ENCODE measurements at regions not wholly inside any gene's neighbourhood (a gene's known extent, or its start where the extent isn't known, plus 50 kb on each side); places are given as distances from the start of the nearest gene placed in this dataset.

DNA sequence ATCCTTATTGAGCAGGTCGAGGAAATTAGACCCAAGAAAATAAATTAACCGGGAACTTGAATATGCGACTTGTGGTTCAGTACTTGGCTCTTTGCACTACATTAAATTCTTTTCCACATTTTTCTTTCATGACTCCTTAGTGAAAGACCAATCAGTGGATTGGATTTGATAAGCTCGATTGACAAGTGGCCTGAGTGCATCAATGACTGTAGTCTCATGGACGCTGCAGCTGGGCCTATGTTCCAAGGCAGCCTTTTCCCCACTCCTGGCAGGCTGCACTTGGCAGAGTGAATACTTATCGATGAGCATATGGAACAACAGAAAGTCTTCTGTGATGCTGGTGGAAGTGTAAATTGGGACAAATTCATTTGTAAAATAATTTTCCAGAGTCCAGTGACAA lies 210.8 kb upstream of the EXOC2 start:
- Histone ChIP-seq H3K4me1 (peaks cover 0 to 27% (median 7%) of the 10 kb centered on the region in 4 donors), H3K27ac (no peak overlapping the region), H3K9me3 (no peaks in the 10 kb centered on the region), H3K4me3 (no peak overlapping the region), H3K36me3 (no peaks in the 10 kb centered on the region), H3K27me3 (no peaks in the 10 kb centered on the region)
- TF ChIP-seq CTCF (IDR thresholded peaks at IDR 0.05): no peak
- intact Hi-C loops (cut with DNase I; ENCODE audit: low total_unique reads): no loop called here
- DNase-seq: no peak

- Histone ChIP-seq H3K27ac (no peak overlapping the region), H3K27me3 (peaks cover 0 to 2% of the 10 kb centered on the region in 2 donors), H3K4me1 (peaks cover 0 to 27% (median 7%) of the 10 kb centered on the region in 4 donors), H3K4me3 (no peak overlapping the region), H3K9me3 (no peaks in the 10 kb centered on the region), H3K36me3 (no peaks in the 10 kb centered on the region)
- no peak for DNase-seq
- intact Hi-C loops (cut with DNase I; ENCODE audit: low total_unique reads): no loop called here
- no peak for TF ChIP-seq CTCF (IDR thresholded peaks at IDR 0.05)
Measured at GRCh38 chr6:901696-902460, 208.9 kb upstream of the EXOC2 start.

DNA sequence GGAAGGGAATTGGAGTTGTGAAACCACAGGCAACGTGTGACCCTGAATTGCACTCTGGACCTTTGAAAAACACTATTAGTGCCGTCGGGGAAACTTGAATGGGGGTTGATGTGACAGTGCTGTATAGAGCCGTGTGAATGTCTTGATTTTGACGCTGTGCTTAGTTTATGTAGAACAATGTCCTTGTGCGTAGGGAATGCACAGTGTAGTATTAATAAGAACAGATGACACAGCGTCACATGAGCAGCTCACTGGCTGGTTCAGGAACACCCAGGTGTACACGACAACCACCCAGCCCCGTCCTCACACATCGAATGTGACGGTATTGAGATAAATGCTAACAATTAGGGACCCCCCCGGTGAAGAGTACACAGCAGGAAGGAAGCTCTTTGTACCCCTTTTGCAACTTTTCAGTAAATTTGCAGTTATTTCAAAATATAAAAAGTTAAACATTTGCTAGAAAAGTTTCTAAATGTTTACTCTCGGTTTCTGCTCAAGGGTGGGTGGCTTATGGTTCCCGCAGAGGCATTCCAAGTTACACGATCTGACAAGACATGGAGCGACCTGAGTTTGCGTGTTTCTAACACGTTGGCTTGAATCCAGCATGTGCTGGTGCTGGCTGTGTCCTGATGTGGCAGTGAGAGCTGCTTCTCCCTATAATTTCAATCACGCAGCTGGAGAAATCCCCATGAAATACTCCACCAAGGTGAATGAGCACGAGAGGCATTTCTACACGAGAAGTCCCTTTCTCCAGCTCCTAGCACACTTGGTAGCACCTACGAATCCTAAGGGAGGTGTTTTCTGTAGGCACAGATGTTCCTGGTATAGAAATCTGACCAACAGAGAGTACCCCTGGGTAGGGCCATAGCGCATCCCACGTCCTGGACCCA lies 208.0 kb upstream of the EXOC2 start:
- intact Hi-C loops (cut with DNase I; ENCODE audit: low total_unique reads): no loop called here
- no peak for TF ChIP-seq CTCF (IDR thresholded peaks at IDR 0.05)

DNA sequence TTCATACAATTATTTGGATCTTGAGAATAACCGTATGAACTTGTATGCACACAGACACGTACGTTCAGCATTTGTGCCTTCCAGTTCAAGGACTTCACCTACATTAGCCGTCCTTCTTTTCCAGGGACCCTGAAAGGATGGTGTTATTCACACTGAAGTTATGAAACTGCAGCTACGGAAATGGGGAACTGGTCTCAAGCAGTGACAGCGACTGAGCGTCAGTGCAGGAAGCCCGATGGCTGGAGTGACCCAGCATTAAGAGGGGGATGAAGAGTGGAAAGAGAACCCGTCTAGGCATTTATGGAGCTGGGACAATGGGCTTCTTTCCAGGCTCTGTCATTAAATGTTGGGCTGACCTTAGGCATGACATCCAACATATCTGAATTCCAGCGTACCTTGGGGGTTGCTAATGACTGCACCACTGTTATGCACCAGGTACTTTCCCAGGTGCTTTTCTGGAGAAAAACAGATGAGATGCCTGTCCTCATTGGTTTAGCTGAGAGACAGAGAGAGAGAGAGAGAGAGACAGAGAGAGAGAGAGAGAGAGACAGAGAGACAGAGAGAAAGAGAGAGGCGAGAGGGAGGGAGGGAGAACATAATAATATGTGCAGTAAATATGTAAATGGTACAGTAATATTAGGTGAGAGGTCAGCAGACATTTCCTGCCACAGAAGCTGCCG lies 204.7 kb upstream of the EXOC2 start:
- intact Hi-C loops (cut with DNase I; ENCODE audit: low total_unique reads): no loop called here
- Histone ChIP-seq H3K9me3 (no peaks in the 10 kb centered on the region), H3K36me3 (no peaks in the 10 kb centered on the region), H3K27ac (no peak overlapping the region), H3K4me3 (no peak overlapping the region), H3K27me3 (peaks cover 0 to 8% of the 10 kb centered on the region in 2 donors), H3K4me1 (peaks cover 0 to 18% (median 6%) of the 10 kb centered on the region in 4 donors)
- DNase-seq: no peak
- no peak for TF ChIP-seq CTCF (IDR thresholded peaks at IDR 0.05)

More for the DNA sequence above, 208.0 kb upstream of the EXOC2 start:
- DNase-seq: no peak
- Histone ChIP-seq H3K9me3 (no peaks in the 10 kb centered on the region), H3K4me3 (no peak overlapping the region), H3K36me3 (no peaks in the 10 kb centered on the region), H3K27me3 (peaks cover 0 to 8% of the 10 kb centered on the region in 2 donors), H3K4me1 (peaks cover 0 to 27% (median 7%) of the 10 kb centered on the region in 4 donors), H3K27ac (no peak overlapping the region)

DNA sequence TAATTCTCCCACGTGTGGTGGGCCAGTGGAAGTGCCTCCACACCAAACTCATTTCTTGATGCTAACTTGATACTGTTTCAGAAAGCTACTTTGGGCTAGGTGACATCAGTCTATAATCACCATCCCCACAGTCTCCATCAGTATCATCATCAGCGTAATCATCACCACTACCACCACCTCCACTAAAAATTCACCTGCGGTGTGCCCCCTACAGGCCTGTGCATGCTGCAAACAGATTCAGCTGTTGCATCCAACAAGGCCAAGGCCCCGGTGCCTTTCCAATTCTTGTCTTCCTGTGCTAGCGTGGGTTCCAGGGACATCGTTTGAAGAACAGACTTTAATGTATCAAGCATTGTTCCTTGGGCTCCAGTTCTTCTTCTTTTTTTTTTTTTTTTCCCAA lies 201.3 kb upstream of the EXOC2 start:
- Histone ChIP-seq H3K9me3 (no peaks in the 10 kb centered on the region), H3K27me3 (peaks cover 0 to 8% of the 10 kb centered on the region in 2 donors), H3K4me3 (no peak overlapping the region), H3K27ac (no peak overlapping the region), H3K4me1 (no peaks in the 10 kb centered on the region), H3K36me3 (no peaks in the 10 kb centered on the region)
- intact Hi-C loops (cut with DNase I; ENCODE audit: low total_unique reads): no loop called here
- no peak for TF ChIP-seq CTCF (IDR thresholded peaks at IDR 0.05)
- no peak for DNase-seq
